ENCODE measurements at regions not wholly inside any gene's neighbourhood (a gene's known extent, or its start where the extent isn't known, plus 50 kb on each side); places are given as distances from the start of the nearest gene placed in this dataset.

DNA sequence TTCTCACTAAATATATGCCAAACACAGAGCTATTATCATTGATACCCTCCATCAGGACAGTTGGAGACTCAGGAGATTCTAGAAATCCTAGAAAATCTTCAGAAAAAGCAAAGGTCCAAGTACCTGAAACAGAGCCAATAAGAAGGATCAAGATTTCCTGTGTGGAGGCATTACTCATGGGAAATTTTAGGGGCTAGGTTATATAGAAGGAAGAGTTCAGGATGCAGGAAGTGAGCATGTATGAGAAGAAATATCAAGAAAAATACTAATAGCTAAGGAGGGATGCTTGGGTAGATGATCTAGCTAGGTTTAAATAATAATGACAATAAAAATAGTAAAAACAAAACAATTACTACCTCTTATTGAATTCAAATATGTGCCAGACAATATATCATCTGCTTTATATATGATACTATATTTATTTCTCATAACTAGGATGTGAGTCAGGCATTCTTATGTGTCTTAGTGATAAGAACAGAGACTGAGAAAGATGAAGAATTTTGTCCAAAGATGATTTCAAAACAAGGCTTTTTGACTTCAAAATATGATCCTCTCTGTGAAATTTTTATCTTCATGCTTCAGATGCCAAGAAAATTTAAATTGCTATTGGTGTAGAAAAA, 66.4 kb upstream of the HHIP start:
- DNase-seq, result no peak

DNA sequence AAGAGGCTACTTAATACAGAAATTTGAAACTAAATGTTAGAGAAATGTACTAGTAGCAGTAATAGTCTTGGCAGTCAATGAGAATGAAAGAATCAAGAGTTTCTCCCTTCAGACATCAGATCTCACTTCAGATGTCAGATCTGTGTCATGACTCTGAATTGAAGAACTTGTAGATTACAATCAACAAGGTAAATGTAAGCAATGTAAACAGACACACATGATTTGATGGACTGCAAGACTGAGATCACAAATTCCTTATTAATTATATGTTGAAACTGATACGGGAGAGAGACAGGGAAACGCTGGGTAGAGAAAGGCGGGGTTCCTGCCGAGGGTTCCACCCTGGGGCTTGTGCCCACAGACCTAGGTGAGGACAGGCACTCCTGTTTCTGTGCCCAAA, 65.5 kb upstream of the HHIP start:
- DNase-seq, result no peak

DNA sequence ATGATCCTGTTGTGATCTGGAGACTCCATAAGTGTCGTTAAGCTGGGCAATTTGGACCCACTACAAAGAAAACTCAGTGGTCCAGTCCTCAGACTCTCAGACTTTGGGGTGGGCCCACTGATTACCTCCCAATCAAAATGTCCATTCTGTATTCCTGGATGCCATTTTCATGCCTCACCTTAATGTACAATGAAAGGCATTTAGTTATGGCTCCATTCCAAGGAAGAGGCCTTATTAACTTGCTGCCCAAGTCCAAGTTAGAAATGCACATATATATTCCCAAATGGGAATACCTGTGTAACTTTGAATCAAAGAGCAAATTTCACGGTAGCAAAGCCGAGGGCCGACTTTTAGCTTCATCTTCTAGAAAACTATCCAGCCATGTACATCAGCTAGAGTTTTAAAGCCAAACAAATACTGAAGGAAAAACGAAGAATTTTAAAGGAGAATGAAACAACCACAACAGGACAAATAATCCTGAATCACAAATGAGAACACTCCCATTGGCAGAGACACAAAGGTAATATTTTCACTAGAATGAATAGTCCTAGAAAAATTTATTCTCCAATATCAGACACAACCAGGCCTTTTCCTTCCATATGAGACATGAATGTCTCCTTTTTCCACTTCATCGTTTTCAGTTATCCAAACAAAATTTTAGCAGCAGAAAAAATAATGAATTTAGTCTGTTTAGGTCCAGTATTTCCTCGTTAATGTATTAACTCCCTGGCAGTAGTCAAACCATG, 63.7 kb upstream of the HHIP start:
- DNase-seq, result no peak

DNA sequence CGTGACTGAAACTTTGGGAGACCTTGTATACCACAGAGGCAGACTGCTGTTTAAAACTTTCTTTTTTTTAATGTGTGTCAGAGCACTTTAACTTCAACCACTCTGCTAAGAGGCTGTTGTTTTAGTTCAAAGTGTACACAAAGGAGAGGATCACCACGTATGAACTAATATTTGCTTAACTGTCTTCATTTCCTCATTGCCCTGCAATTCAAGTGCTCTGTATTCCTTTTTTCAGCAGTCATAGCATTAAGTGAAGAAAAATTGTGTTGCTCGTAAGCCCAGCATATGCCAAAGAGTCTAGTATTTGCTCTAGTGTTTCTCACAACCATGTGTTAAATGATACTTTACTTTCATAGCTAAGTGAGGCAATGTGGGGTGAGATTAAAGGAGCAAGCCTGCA, 63.0 kb upstream of the HHIP start:
- no peak for DNase-seq

DNA sequence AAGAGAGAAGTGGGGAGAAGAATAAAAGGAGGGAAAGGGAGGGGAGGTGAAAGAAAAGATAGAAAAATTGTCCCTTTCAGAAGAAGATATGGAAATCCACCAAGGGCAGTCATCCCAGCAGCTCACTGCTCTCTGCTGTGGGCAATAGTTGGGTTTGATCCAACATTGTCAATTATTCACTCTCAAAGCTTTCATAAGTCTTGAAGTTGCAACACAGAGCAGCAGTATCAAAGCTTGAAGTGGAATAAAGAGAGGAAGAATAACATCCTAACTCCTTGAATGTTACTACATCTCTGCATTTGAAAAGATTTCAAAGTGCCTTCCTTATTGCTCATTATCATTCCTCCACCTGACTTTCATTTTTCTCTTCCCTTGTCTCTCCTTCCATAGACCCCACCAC, 62.3 kb upstream of the HHIP start:
- no peak for DNase-seq

DNA sequence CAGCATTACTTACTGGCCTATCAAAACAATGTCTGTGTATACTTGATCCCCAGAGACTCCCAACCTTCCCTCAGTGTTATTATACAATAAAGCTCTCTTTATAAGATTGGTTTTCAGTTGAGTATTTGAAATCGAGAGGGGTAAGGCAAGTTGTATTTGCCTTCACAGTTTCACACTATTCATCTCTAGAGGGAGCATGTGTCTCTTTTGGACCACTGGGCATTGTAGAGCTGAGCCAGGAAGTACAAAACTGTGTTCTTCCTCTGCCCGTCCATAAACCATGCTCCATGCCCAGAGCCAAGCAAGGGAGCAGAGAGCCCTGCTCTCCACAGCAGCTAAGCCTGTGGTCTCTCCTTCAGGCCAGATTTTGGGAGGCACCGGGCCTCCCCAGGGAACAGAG, 61.5 kb upstream of the HHIP start:
- no peak for DNase-seq

DNA sequence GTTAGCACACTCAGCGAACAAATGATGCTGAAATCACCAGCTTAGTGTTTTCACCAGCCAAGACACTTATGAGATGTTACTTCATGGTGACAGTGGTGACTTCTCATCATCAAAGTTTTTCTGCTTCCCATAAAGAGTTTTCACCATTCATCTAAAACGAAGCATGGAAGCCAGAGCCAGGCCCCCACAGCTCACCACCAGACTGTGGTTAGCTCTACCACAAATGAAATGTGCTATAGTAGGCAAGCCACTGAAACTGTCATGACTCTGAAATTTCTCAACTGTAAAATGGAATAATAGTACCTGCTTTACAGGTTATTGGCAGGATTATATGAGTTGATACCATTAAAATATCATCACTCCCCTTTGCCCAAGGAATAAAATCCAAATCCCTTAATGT, 56.4 kb upstream of the HHIP start:
- no peak for DNase-seq

DNA sequence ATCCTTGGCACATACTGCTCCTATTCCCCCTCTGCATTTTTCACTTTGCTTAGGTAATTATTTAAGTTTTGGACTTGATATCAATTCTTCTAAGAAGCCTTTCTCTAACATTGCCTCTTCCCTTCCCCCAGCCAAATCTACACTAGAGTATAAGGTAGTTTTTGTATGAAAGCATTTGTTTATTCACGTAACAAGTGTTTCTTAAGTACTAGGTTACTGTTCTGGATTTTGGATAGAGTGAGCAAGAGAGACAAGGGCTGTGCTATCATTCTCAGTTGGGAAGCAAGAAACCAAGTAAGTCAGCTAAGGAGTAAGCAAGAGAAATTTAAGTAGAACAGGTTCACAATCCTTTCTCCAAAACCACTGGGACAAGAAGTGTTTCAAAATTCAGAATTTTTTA, 55.9 kb upstream of the HHIP start:
- no peak for DNase-seq

DNA sequence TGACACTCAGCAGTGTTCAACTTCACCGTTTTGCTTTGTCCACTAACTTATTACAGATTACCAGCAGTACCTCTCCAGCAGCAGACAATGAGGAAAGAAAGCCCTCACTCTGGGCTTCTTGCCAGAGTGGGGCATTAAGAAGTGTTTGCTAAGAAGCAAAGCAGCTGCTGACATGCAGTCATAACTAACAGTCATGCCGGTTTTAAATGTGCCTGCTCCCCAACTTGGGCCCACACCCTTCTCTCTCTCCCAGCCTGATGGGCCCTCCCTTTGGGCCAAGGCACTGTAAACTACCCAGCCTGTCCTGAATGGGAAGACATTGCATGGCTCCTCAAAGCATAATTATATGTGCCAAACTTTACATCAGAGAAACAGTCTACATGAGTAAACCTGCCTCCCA, 54.6 kb upstream of the HHIP start:
- DNase-seq, result peak; percentile 65

DNA sequence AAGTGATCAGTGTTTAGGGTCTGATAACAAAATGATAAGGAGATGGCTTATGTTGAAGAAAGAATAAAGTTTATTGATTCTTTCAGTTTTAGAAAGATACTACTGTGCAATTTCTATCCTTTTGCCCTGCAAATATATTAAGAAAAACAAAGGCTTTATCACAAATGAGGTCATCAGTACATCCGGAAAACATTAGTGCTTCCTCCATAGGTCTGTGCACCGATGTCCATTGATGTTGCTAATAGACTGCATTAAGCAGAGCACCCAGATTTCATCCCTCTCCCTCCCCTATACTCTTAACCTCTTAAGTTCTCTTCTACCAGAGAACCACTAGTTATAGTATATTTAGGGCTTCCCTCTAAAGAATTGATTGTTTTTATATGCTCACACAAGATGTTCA, 53.7 kb upstream of the HHIP start:
- DNase-seq, result no peak

DNA sequence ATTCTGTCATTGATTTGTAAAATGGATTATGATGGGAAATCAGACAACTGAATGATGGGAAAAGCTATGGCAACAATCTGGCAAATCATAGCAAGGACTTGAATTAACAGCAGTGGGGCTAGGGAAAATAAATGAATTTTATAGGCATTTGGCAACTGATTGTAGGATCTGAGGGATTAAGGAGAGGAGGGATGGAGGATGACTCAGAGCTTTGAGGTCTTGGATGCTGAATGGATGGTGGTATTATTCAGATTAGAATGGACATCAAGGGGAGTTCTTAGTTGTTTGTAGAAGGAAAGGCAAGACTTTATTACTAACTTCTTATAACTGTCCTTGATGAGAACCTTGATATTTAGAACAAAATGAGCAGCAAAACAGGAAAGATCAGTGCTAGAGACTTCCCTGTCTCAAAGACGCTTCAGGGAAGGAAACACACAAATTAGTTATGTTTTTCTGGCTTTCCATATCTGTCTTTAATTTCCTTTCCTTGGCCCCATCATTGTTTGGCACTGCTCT, 51.4 kb upstream of the HHIP start:
- no peak for DNase-seq

DNA sequence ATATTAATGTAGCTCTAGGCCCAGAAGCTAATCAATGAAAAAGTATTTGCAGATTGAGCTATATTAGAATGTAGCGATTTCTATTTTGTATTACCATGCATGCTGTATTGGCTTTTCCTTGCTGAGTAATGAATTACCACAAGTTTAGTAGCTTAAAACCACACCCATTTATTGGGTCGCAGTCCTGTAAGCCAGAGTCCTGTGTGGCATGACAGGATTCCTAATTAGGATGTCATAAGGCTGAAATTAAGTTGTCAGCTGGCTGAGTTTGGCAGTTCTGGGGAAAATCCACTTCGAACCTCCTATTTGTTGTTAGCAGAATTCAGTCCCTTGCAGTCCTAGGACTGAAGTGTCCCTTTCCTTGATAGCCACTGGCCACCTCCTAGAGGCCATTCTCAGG, 50.3 kb upstream of the HHIP start:
- no peak for DNase-seq

Data from NCI-H1105 (cell line).